GM12878 (cell line): ENCODE measurements at regions not wholly inside any gene's neighbourhood (a gene's known extent, or its start where the extent isn't known, plus 50 kb on each side); places are given as distances from the start of the nearest gene placed in this dataset.

Experiments used
- ATAC-seq: fragments of 200-7000 bp; cut with Tn5 transposase; 3 replicates; pipeline ENCODE4 v1.9.1; 2020; ENCODE audit warnings: mild to moderate bottlenecking, moderate library complexity
- BruUV-seq: library from RNA; stranded (reverse); fragments of 400-500 nt; replicated peaks from 2 replicates; lab custom pipeline; 2021; lab: Mats Ljungman, UMichigan
- CTCF ChIA-PET: fragments of 300-600 bp; sonication (Branson Sonifier 250); formaldehyde crosslinking; extraction: SDS; loops from one replicate; lab custom pipeline; 2021; ENCODE audit warnings: inconsistent platforms; lab: Yijun Ruan, JAX
- POLR2A ChIA-PET: fragments of 350-600 bp; formaldehyde crosslinking; extraction: SDS; loops from one replicate; lab custom pipeline; 2021; ENCODE audit warnings: inconsistent platforms; lab: Charles Lee
- RAD21 ChIA-PET: fragments of 300-600 bp; sonication (Branson Sonifier 250); formaldehyde crosslinking; loops from one replicate; lab custom pipeline; 2023; ENCODE audit warnings: antibody characterized with exemption; ENCODE audit not compliant: unreplicated experiment; lab: Charles Lee
- SMC1A ChIA-PET: fragments of 300-600 bp; sonication (Branson Sonifier 250); formaldehyde crosslinking; loops from one replicate; lab custom pipeline; 2023; ENCODE audit not compliant: unreplicated experiment, uncharacterized antibody; lab: Charles Lee
- DNase-seq: peaks from one replicate; pipeline ENCODE4 v3.0.0-alpha.2; 2011; ENCODE audit warnings: low read depth, low spot score
- FAIRE-seq: peaks from 3 replicates; lab custom pipeline; 2011; peaks lifted over from hg19 to GRCh38; lab: Jason Lieb, UNC
- H2AFZ ChIP-seq: 2 replicates; pipeline ENCODE4 v1.6.0; 2011; ENCODE audit warnings: low read depth, low read length, control low read depth; ENCODE audit not compliant: control insufficient read depth
- H3K27ac ChIP-seq: 2 replicates; pipeline ENCODE4 v1.5.1; 2011; ENCODE audit warnings: control low read depth; ENCODE audit not compliant: control insufficient read depth, insufficient read depth
- H3K27me3 ChIP-seq, 2 experiments: replicated peaks in 1 of 2; 2 replicates each; pipeline versions ENCODE4 v1.6.0 to v1.6.1; 2011; ENCODE audit warnings: low read length in 1 of 2; ENCODE audit not compliant: control insufficient read depth in 2 of 2, insufficient read depth in 2 of 2
- H3K36me3 ChIP-seq, 2 experiments: 2 replicates each; pipeline ENCODE4 v1.5.1; 2011; ENCODE audit warnings: low read length in 1 of 2; ENCODE audit not compliant: control insufficient read depth in 2 of 2, insufficient read depth in 2 of 2
- H3K4me1 ChIP-seq: 2 replicates; pipeline ENCODE4 v1.6.1; 2011; ENCODE audit warnings: mild to moderate bottlenecking, low read length, moderate library complexity, mixed read lengths; ENCODE audit not compliant: control insufficient read depth, insufficient read depth
- H3K4me2 ChIP-seq: 2 replicates; pipeline ENCODE4 v1.6.0; 2011; ENCODE audit warnings: control low read depth; ENCODE audit not compliant: control insufficient read depth, insufficient read depth
- H3K4me3 ChIP-seq: fragments of 200-600 bp; sonication (generic); 2 replicates; pipeline ENCODE4 v1.5.1; 2016
- H3K79me2 ChIP-seq: 2 replicates; pipeline ENCODE4 v1.6.0; 2011; ENCODE audit warnings: low read length; ENCODE audit not compliant: control insufficient read depth, insufficient read depth
- H3K9ac ChIP-seq: 2 replicates; pipeline ENCODE4 v1.8.0; 2011; ENCODE audit warnings: low read length, control low read depth, mixed read lengths; ENCODE audit not compliant: control insufficient read depth, insufficient read depth
- H3K9me3 ChIP-seq: replicated peaks from 3 replicates; pipeline ENCODE4 v1.5.1; 2011; ENCODE audit warnings: mild to moderate bottlenecking, low read length; ENCODE audit not compliant: control insufficient read depth, insufficient read depth
- H4K20me1 ChIP-seq: 2 replicates; pipeline ENCODE4 v1.6.0; 2011; ENCODE audit not compliant: control insufficient read depth, insufficient read depth
- IKZF2 ChIP-seq, 2 experiments: fragments of 450-650 bp; IDR thresholded peaks; 2 replicates each; pipeline ENCODE4 v1.6.1; 2017; ENCODE audit warnings: mild to moderate bottlenecking in 2 of 2, moderate library complexity in 2 of 2
- IRF3 ChIP-seq: fragments of 450-650 bp; IDR thresholded peaks from 2 replicates; pipeline ENCODE4 v1.6.1; 2014; ENCODE audit warnings: mild to moderate bottlenecking
- IRF5 ChIP-seq: fragments of 450-650 bp; IDR thresholded peaks from 2 replicates; pipeline ENCODE4 v1.6.1; 2017; ENCODE audit warnings: borderline replicate concordance
- KAT2A ChIP-seq: conservative IDR thresholded peaks from 2 replicates; pipeline ENCODE4 v1.6.1; 2011; ENCODE audit warnings: low read depth, low read length; ENCODE audit not compliant: control insufficient read depth
- MLLT1 ChIP-seq: fragments of 450-650 bp; IDR thresholded peaks from 2 replicates; pipeline ENCODE4 v1.6.1; 2016; ENCODE audit warnings: mild to moderate bottlenecking
- NFIC ChIP-seq: IDR thresholded peaks from 2 replicates; pipeline ENCODE4 v1.6.1; 2012; ENCODE audit warnings: low read depth, mild to moderate bottlenecking, inconsistent platforms, low read length, moderate library complexity
- PAX5 ChIP-seq: IDR thresholded peaks from 2 replicates; pipeline ENCODE4 v1.6.1; 2011; ENCODE audit warnings: low read depth, low read length, borderline replicate concordance
- POU2F2 ChIP-seq: IDR thresholded peaks from 3 replicates; pipeline ENCODE4 v1.6.1; 2011; ENCODE audit warnings: low read depth, mild to moderate bottlenecking, low read length, borderline replicate concordance
- RAD51 ChIP-seq: fragments of 450-650 bp; IDR thresholded peaks from 2 replicates; pipeline ENCODE4 v1.6.1; 2016; ENCODE audit warnings: moderate library complexity, mild to moderate bottlenecking, inconsistent platforms
- REST ChIP-seq: IDR thresholded peaks from 2 replicates; pipeline ENCODE4 v1.6.1; 2012; ENCODE audit warnings: mild to moderate bottlenecking, low read depth, low read length
- SMARCA5 ChIP-seq: fragments of 450-650 bp; IDR thresholded peaks from 2 replicates; pipeline ENCODE4 v1.6.1; 2017; ENCODE audit warnings: mild to moderate bottlenecking
- SUPT20H ChIP-seq: IDR thresholded peaks from 2 replicates; pipeline ENCODE4 v1.6.1; 2011; ENCODE audit warnings: low read depth, mild to moderate bottlenecking, low read length, moderate library complexity, borderline replicate concordance; ENCODE audit not compliant: control insufficient read depth
- TCF7 ChIP-seq: IDR thresholded peaks from 2 replicates; pipeline ENCODE4 v1.6.1; 2014; ENCODE audit warnings: antibody characterized with exemption, borderline replicate concordance
- ZNF24 ChIP-seq: fragments of 450-650 bp; IDR thresholded peaks from 2 replicates; pipeline ENCODE4 v1.6.1; 2017; ENCODE audit warnings: antibody characterized with exemption, mild to moderate bottlenecking
- WGBS: methylation state at CpG from one replicate; pipeline ENCODE4 v1.1.6; 2016; ENCODE audit warnings: low lambda C conversion rate; ENCODE audit not compliant: insufficient replicate concordance, insufficient coverage; ENCODE audit errors: missing lambda C conversion rate; 5-methylcytosine and 5-hydroxymethylcytosine counted together
- in situ Hi-C: fragments of 300-500 bp; cut with MboI; formaldehyde crosslinking; loops from 9 replicates; pipeline ENCODE4 v1.14.3; 2018; ENCODE audit warnings: mixed read lengths
- intact Hi-C: fragments of 100-400 bp; cut with micrococcal nuclease; formaldehyde crosslinking; loops from one replicate; pipeline ENCODE4 v1.14.2; 2022; ENCODE audit not compliant: unreplicated experiment

GRCh38 chr13:87107651-87108050, 563.5 kb upstream of the SLITRK5 start:
- TF ChIP-seq NFIC = no peak
- no peak for TF ChIP-seq SUPT20H
- no peak for TF ChIP-seq REST
- no peak for TF ChIP-seq IKZF2 (IDR thresholded peaks at IDR 0.05)
- no peak for TF ChIP-seq MLLT1
- no peak for TF ChIP-seq PAX5
- no peak for TF ChIP-seq IRF3
- no peak for TF ChIP-seq TCF7
- no peak for TF ChIP-seq POU2F2
- TF ChIP-seq RAD51 = no peak
- TF ChIP-seq SMARCA5 = no peak
- TF ChIP-seq IRF5 = no peak
- TF ChIP-seq KAT2A = no peak
- no peak for TF ChIP-seq ZNF24
- Histone ChIP-seq H3K79me2 (no peaks in the 10 kb centered on the region), H3K9ac (no peak overlapping the region), H3K4me2 (no peak overlapping the region), H3K4me3 (no peak overlapping the region), H3K27ac (no peak overlapping the region), H2AFZ (no peak overlapping the region), H3K4me1 (no peaks in the 10 kb centered on the region), H3K36me3 (no peaks in the 10 kb centered on the region), H3K27me3 (no peaks in the 10 kb centered on the region), H3K9me3 (no peaks in the 10 kb centered on the region), H4K20me1 (no peaks in the 10 kb centered on the region)
- no TSS peak for BruUV-seq
- WGBS = 3% methylated on average over 2 of the region's 2 CpGs
- no peak for ATAC-seq
- in situ Hi-C loops = no loop called here
- no peak for FAIRE-seq
- CTCF ChIA-PET = interaction anchor here (0.7 kb wide), 1 partner anchor 238 kb away, joined by 3 read pairs; no protein-coding TSS in a partner anchor
- no peak for DNase-seq
- SMC1A ChIA-PET = no interaction called here
- RAD21 ChIA-PET = no interaction called here
- intact Hi-C loops = no loop called here
- POLR2A ChIA-PET = no interaction called here
